ENCODE measurements at regions not wholly inside any gene's neighbourhood (a gene's known extent, or its start where the extent isn't known, plus 50 kb on each side); places are given as distances from the start of the nearest gene placed in this dataset.

DNA sequence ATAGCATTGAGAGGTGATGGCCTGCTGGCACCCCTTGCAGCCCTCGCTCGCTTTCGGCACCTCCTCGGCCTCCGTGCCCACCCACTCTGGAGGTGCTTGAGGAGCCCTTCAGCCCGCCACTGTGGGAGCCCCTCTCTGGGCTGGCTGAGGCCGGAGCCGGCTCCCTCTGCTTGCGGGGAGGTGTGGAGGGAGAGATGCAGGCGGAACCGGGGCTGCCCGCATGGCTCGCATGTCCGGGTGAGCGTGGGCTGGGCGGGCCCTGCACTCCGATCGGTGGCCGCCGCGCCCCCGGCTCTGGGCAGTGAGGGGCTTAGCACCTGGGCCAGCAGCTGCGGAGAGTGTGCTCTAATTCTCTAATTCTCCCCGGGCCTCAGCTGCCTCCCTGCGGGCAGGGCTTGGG, 101.1 kb downstream of the KIF4B start:
- Histone ChIP-seq H3K4ac (replicated peaks; ENCODE audit: insufficient read length, low read depth, low read length) (no peak overlapping the region), H2BK15ac (ENCODE audit: low read length) (no peak overlapping the region), H3K4me2 (ENCODE audit: insufficient read depth in 1 of 2, low read depth in 2 of 2, low read length in 2 of 2) (no peak overlapping the region), H3K9me3 (ENCODE audit: insufficient read depth in 2 of 2, low read depth in 1 of 2, low read length in 1 of 2) (peaks cover 4 to 14% of the 10 kb centered on the region in 2 experiments), H4K5ac (ENCODE audit: insufficient read length, low read depth, low read length) (no peak overlapping the region), H3K4me3 (ENCODE audit: extremely low read depth in 1 of 4, insufficient read depth in 2 of 4, low read depth in 3 of 4, low read length in 4 of 4) (no peak overlapping the region), H3K4me1 (replicated peaks in 1 of 4; ENCODE audit: control insufficient read depth in 3 of 4, insufficient read depth in 4 of 4, low read length in 3 of 4) (no peaks in the 10 kb centered on the region), H2BK12ac (ENCODE audit: low read depth, low read length) (no peak overlapping the region), H3K9ac (replicated peaks in 1 of 4; ENCODE audit: extremely low read depth in 1 of 4, low read depth in 3 of 4, low read length in 3 of 4) (no peak overlapping the region), H4K20me1 (replicated peaks in 1 of 2; ENCODE audit: control insufficient read depth in 1 of 2, insufficient read depth in 2 of 2, low read length in 2 of 2) (no peaks in the 10 kb centered on the region), H3K18ac (ENCODE audit: extremely low read depth, low read length) (no peak overlapping the region), H3K14ac (ENCODE audit: insufficient read length) (no peak overlapping the region), H2AFZ (ENCODE audit: low read length) (no peak overlapping the region), H2BK120ac (replicated peaks; ENCODE audit: low read depth, low read length) (no peak overlapping the region), H3K27ac (ENCODE audit: low read depth, low read length) (no peak overlapping the region), H3K79me2 (ENCODE audit: control insufficient read depth in 1 of 2, insufficient read depth in 2 of 2, low read length in 2 of 2) (no peaks in the 10 kb centered on the region), H2BK5ac (ENCODE audit: low read depth, low read length) (no peak overlapping the region), H3K23ac (ENCODE audit: insufficient read length) (no peak overlapping the region), H4K8ac (ENCODE audit: extremely low read depth, insufficient read depth, low read length) (no peak overlapping the region), H4K91ac (replicated peaks; ENCODE audit: insufficient read length, low read length) (no peak overlapping the region), H3K79me1 (ENCODE audit: low read depth, low read length) (no peaks in the 10 kb centered on the region), H3K36me3 (ENCODE audit: control insufficient read depth in 2 of 4, insufficient read depth in 4 of 4, low read length in 3 of 4) (peaks cover 0 to 5% (median 1%) of the 10 kb centered on the region in 4 experiments; a peak in 2 of 8 replicates), H2AK5ac (ENCODE audit: low read depth, low read length) (no peak overlapping the region), H3K27me3 (replicated peaks in 1 of 4; ENCODE audit: control insufficient read depth in 3 of 4, extremely low read depth in 1 of 4, insufficient read depth in 3 of 4, low read length in 3 of 4) (no peaks in the 10 kb centered on the region), H3K23me2 (ENCODE audit: low read depth, low read length) (no peaks in the 10 kb centered on the region), H3K56ac (replicated peaks; ENCODE audit: insufficient read length, low read depth, low read length) (no peak overlapping the region), H2BK20ac (ENCODE audit: low read length) (no peak overlapping the region)
- WGBS, 2 experiments (ENCODE audit: extremely low coverage in 1 of 2, insufficient coverage in 1 of 2, insufficient read length in 1 of 2, insufficient replicate concordance in 2 of 2, low coverage in 1 of 2, low lambda C conversion rate in 2 of 2, missing lambda C conversion rate in 1 of 2) = 96% methylated on average over 15 of the region's 25 CpGs; no CpG with 5 or more reads in 1 of the 2 experiments
- ChIA-PET POLR2A (ENCODE audit: partially characterized antibody) (no interaction called here), CTCF (ENCODE audit: partially characterized antibody) (interaction anchor here (1.0 to 1.5 kb wide), 2 partner anchors 11 to 178 kb away, joined by 3 to 4 read pairs; no protein-coding TSS in a partner anchor)
- DNase-seq (ENCODE audit: low read depth in 1 of 2, low spot score in 2 of 2) (no peak), FAIRE-seq (no peak)
- TF ChIP-seq CBX8 (IDR thresholded peaks at IDR 0.05; ENCODE audit: borderline replicate concordance, low read depth, low read length) (no peak), MAFK (IDR thresholded peaks at IDR 0.05; ENCODE audit: low read depth, low read length) (no peak), EGR1 (IDR thresholded peaks at IDR 0.05; ENCODE audit: borderline replicate concordance, low read depth, low read length) (no peak), RAD21 (IDR thresholded peaks at IDR 0.05 in 1 of 2, conservative IDR thresholded peaks at IDR 0.05 in 1 of 2; ENCODE audit: low read depth in 2 of 2, low read length in 2 of 2) (no peak), SP1 (IDR thresholded peaks at IDR 0.05; ENCODE audit: low read depth, low read length) (no peak), ZNF274 (IDR thresholded peaks at IDR 0.05; ENCODE audit: borderline replicate concordance, extremely low read depth, low read length) (no peak), POLR2AphosphoS5 (IDR thresholded peaks at IDR 0.05; ENCODE audit: low read depth, low read length) (no peak), POLR2A (IDR thresholded peaks at IDR 0.05; ENCODE audit: control extremely low read depth in 1 of 2, low read depth in 2 of 2, low read length in 2 of 2) (no peak), SUZ12 (IDR thresholded peaks at IDR 0.05; ENCODE audit: low read length) (no peak), CTBP2 (IDR thresholded peaks at IDR 0.05; ENCODE audit: borderline replicate concordance, insufficient read depth, insufficient read length, low read length) (no peak), BCL11A (IDR thresholded peaks at IDR 0.05; ENCODE audit: low read depth in 2 of 2, low read length in 2 of 2) (no peak), EZH2 (IDR thresholded peaks at IDR 0.05; ENCODE audit: low read depth, low read length, severe bottlenecking) (no peak), SRF (IDR thresholded peaks at IDR 0.05; ENCODE audit: low read depth, low read length) (no peak), GABPA (IDR thresholded peaks at IDR 0.05; ENCODE audit: borderline replicate concordance, insufficient read depth, low read length) (no peak)
- TF ChIP-seq, protein P1, sequence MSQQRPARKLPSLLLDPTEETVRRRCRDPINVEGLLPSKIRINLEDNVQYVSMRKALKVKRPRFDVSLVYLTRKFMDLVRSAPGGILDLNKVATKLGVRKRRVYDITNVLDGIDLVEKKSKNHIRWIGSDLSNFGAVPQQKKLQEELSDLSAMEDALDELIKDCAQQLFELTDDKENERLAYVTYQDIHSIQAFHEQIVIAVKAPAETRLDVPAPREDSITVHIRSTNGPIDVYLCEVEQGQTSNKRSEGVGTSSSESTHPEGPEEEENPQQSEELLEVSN (IDR thresholded peaks at IDR 0.05) = no peak

All from H1 (cell line).